Cardiac muscle cell (in vitro differentiated cells and primary cell): ENCODE measurements at regions not wholly inside any gene's neighbourhood (a gene's known extent, or its start where the extent isn't known, plus 50 kb on each side); places are given as distances from the start of the nearest gene placed in this dataset.

Experiments used
- DNase-seq, 2 donors: peaks; one replicate each; pipeline versions ENCODE4 v3.0.0 to v3.0.0-alpha.2; 2010 to 2017; ENCODE audit warnings: low read depth in 1 of 2, low spot score in 1 of 2
- H3K27ac ChIP-seq: fragments of 200-600 bp; sonication (generic); 2 replicates; pipeline ENCODE4 v1.5.1; 2016
- H3K27me3 ChIP-seq: fragments of 200-600 bp; sonication (generic); 2 replicates; pipeline ENCODE4 v1.6.0; 2016; ENCODE audit warnings: control low read depth
- H3K36me3 ChIP-seq: fragments of 200-600 bp; sonication (generic); 2 replicates; pipeline ENCODE4 v1.5.1; 2016; ENCODE audit warnings: control low read depth
- H3K4me1 ChIP-seq: fragments of 200-600 bp; sonication (generic); 2 replicates; pipeline ENCODE4 v1.8.1; 2017; ENCODE audit warnings: low read depth, mild to moderate bottlenecking, mixed run types
- H3K4me3 ChIP-seq: fragments of 200-600 bp; sonication (generic); 2 replicates; pipeline ENCODE4 v1.5.1; 2016; ENCODE audit warnings: mild to moderate bottlenecking
- H3K9me3 ChIP-seq: fragments of 200-600 bp; sonication (generic); 2 replicates; pipeline ENCODE4 v1.5.1; 2017; ENCODE audit warnings: low read depth, mild to moderate bottlenecking, control low read depth
- CTCF ChIP-seq: IDR thresholded peaks from 2 replicates; pipeline ENCODE4 v1.5.1; 2012; ENCODE audit warnings: low read depth, mild to moderate bottlenecking, low read length

- H3K4me1 ChIP-seq = no peaks in the 10 kb centered on the region
- H3K27me3 ChIP-seq = no peaks in the 10 kb centered on the region
- peak; percentile 33 for TF ChIP-seq CTCF
- H3K9me3 ChIP-seq = no peaks in the 10 kb centered on the region
- DNase-seq = peak in 1 of 2 donors; percentile 17
- no peak overlapping the region for H3K4me3 ChIP-seq
- no peak overlapping the region for H3K27ac ChIP-seq
- no peaks in the 10 kb centered on the region for H3K36me3 ChIP-seq
Measured at GRCh38 chr4:138007572-138007971, 234.6 kb downstream of the SLC7A11 start.

GRCh38 chr4:138005486-138005885 lies 236.7 kb downstream of the SLC7A11 start:
- Histone ChIP-seq H3K4me1 (no peaks in the 10 kb centered on the region), H3K27ac (no peak overlapping the region), H3K27me3 (no peaks in the 10 kb centered on the region), H3K36me3 (no peaks in the 10 kb centered on the region), H3K4me3 (no peak overlapping the region), H3K9me3 (no peaks in the 10 kb centered on the region)
- TF ChIP-seq CTCF = no peak
- DNase-seq = no peak

- no peak overlapping the region for H3K27ac ChIP-seq
- H3K4me1 ChIP-seq = no peaks in the 10 kb centered on the region
- no peak for TF ChIP-seq CTCF
- no peaks in the 10 kb centered on the region for H3K36me3 ChIP-seq
- H3K27me3 ChIP-seq = no peaks in the 10 kb centered on the region
- no peaks in the 10 kb centered on the region for H3K9me3 ChIP-seq
- DNase-seq = peak in 1 of 2 donors; percentile 19
- H3K4me3 ChIP-seq = no peak overlapping the region
Measured at GRCh38 chr4:138003248-138003647, 238.9 kb downstream of the SLC7A11 start.

GRCh38 chr4:137998666-137999429 lies 243.3 kb downstream of the SLC7A11 start:
- Histone ChIP-seq H3K36me3 (no peaks in the 10 kb centered on the region), H3K4me3 (no peak overlapping the region), H3K27ac (no peak overlapping the region), H3K4me1 (no peaks in the 10 kb centered on the region), H3K9me3 (no peaks in the 10 kb centered on the region), H3K27me3 (no peaks in the 10 kb centered on the region)
- TF ChIP-seq CTCF = no peak
- peak in 1 of 2 donors; percentile 30 for DNase-seq

- H3K36me3 ChIP-seq = no peaks in the 10 kb centered on the region
- no peaks in the 10 kb centered on the region for H3K4me1 ChIP-seq
- H3K4me3 ChIP-seq = no peak overlapping the region
- H3K27ac ChIP-seq = no peak overlapping the region
- DNase-seq = no peak
- no peaks in the 10 kb centered on the region for H3K9me3 ChIP-seq
- no peaks in the 10 kb centered on the region for H3K27me3 ChIP-seq
- no peak for TF ChIP-seq CTCF
Measured at GRCh38 chr4:137997496-137997895, 244.7 kb downstream of the SLC7A11 start.
